ENCODE measurements at regions not wholly inside any gene's neighbourhood (a gene's known extent, or its start where the extent isn't known, plus 50 kb on each side); places are given as distances from the start of the nearest gene placed in this dataset.
"Not testable (repeated sequence)": the region's sequence is repeated elsewhere in the genome, so short reads cannot be mapped to it uniquely, and the experiment has no call there.

GRCh38 chr17:30605523-30605922, 128.3 kb downstream of the GOSR1 start:
- Histone ChIP-seq H3K27me3 (ENCODE audit: control insufficient read depth, extremely low read depth, insufficient read depth, low read length) (no peaks in the 10 kb centered on the region), H3K27ac (ENCODE audit: control insufficient read depth, insufficient read depth, low read length) (no peak overlapping the region), H3K4me2 (ENCODE audit: control insufficient read depth, extremely low read depth, insufficient read depth, low read depth, low read length) (no peak overlapping the region), H2AFZ (ENCODE audit: control insufficient read depth, low read length) (no peak overlapping the region), H3K4me1 (ENCODE audit: control insufficient read depth, extremely low read depth, insufficient read depth, low read length) (peaks cover 3% of the 10 kb centered on the region), H4K20me1 (ENCODE audit: control insufficient read depth, extremely low read depth, insufficient read depth, low read length) (no peaks in the 10 kb centered on the region), H3K36me3 (ENCODE audit: control insufficient read depth in 2 of 2, extremely low read depth in 1 of 2, insufficient read depth in 2 of 2, low read length in 2 of 2) (no peaks in the 10 kb centered on the region), H3K4me3 (ENCODE audit: control insufficient read depth in 2 of 3, extremely low read depth in 1 of 3, insufficient read depth in 2 of 3, low read depth in 1 of 3, low read length in 3 of 3) (no peak overlapping the region), H3K79me2 (ENCODE audit: control insufficient read depth, insufficient read depth, low read length) (peaks cover 39% of the 10 kb centered on the region), H3K9me3 (ENCODE audit: control insufficient read depth, low read depth, low read length) (no peaks in the 10 kb centered on the region), H3K9me1 (ENCODE audit: control insufficient read depth, extremely low read depth, insufficient read depth, low read length) (no peaks in the 10 kb centered on the region), H3K9ac (ENCODE audit: control insufficient read depth, extremely low read depth, insufficient read depth, low read length) (no peak overlapping the region)
- DNase-seq (ENCODE audit: low read depth, low spot score) (no peak), FAIRE-seq (no peak)
- TF ChIP-seq EZH2 (IDR thresholded peaks at IDR 0.05; ENCODE audit: low read length), result no peak
- TF ChIP-seq CTCF (optimal IDR thresholded peaks at IDR 0.05 in 1 of 3, IDR thresholded peaks at IDR 0.05 in 1 of 3, conservative IDR thresholded peaks at IDR 0.05 in 1 of 3; ENCODE audit: extremely low read depth in 1 of 3, insufficient read depth in 2 of 3, low read length in 3 of 3), result no peak
- dilution Hi-C loops (cut with MboI; ENCODE audit: extremely low pct_ligation_motif_present, low sequenced_read_pairs), result no loop called here

- DNase-seq (ENCODE audit: low read depth, low spot score) (no peak), FAIRE-seq (no peak)
- Histone ChIP-seq H3K27ac (ENCODE audit: control insufficient read depth, insufficient read depth, low read length) (no peak overlapping the region), H3K27me3 (ENCODE audit: control insufficient read depth, extremely low read depth, insufficient read depth, low read length) (no peaks in the 10 kb centered on the region), H3K4me1 (ENCODE audit: control insufficient read depth, extremely low read depth, insufficient read depth, low read length) (peaks cover 3% of the 10 kb centered on the region), H2AFZ (ENCODE audit: control insufficient read depth, low read length) (no peak overlapping the region), H4K20me1 (ENCODE audit: control insufficient read depth, extremely low read depth, insufficient read depth, low read length) (no peaks in the 10 kb centered on the region), H3K4me3 (ENCODE audit: control insufficient read depth in 2 of 3, extremely low read depth in 1 of 3, insufficient read depth in 2 of 3, low read depth in 1 of 3, low read length in 3 of 3) (no peak overlapping the region), H3K79me2 (ENCODE audit: control insufficient read depth, insufficient read depth, low read length) (peaks cover 39% of the 10 kb centered on the region), H3K9me3 (ENCODE audit: control insufficient read depth, low read depth, low read length) (no peaks in the 10 kb centered on the region), H3K9me1 (ENCODE audit: control insufficient read depth, extremely low read depth, insufficient read depth, low read length) (no peaks in the 10 kb centered on the region), H3K9ac (ENCODE audit: control insufficient read depth, extremely low read depth, insufficient read depth, low read length) (no peak overlapping the region), H3K4me2 (ENCODE audit: control insufficient read depth, extremely low read depth, insufficient read depth, low read depth, low read length) (no peak overlapping the region), H3K36me3 (ENCODE audit: control insufficient read depth in 2 of 2, extremely low read depth in 1 of 2, insufficient read depth in 2 of 2, low read length in 2 of 2) (no peaks in the 10 kb centered on the region)
- TF ChIP-seq CTCF (optimal IDR thresholded peaks at IDR 0.05 in 1 of 3, IDR thresholded peaks at IDR 0.05 in 1 of 3, conservative IDR thresholded peaks at IDR 0.05 in 1 of 3; ENCODE audit: extremely low read depth in 1 of 3, insufficient read depth in 2 of 3, low read length in 3 of 3), result no peak
- TF ChIP-seq EZH2 (IDR thresholded peaks at IDR 0.05; ENCODE audit: low read length), result no peak
- dilution Hi-C loops (cut with MboI; ENCODE audit: extremely low pct_ligation_motif_present, low sequenced_read_pairs), result no loop called here
These were observed 127.8 kb downstream of the GOSR1 start for GRCh38 chr17:30605027-30605426.

- Histone ChIP-seq H3K79me2 (ENCODE audit: control insufficient read depth, insufficient read depth, low read length) (peaks cover 39% of the 10 kb centered on the region), H3K4me2 (ENCODE audit: control insufficient read depth, extremely low read depth, insufficient read depth, low read depth, low read length) (peak overlapping the region; percentile 78), H3K9ac (ENCODE audit: control insufficient read depth, extremely low read depth, insufficient read depth, low read length) (peak overlapping the region; percentile 50)
- dilution Hi-C loops (cut with MboI; ENCODE audit: extremely low pct_ligation_motif_present, low sequenced_read_pairs); H3K9me3 ChIP-seq (ENCODE audit: control insufficient read depth, low read depth, low read length); H3K27ac ChIP-seq (ENCODE audit: control insufficient read depth, insufficient read depth, low read length); DNase-seq (ENCODE audit: low read depth, low spot score); H3K36me3 ChIP-seq (ENCODE audit: control insufficient read depth in 2 of 2, extremely low read depth in 1 of 2, insufficient read depth in 2 of 2, low read length in 2 of 2); H3K4me1 ChIP-seq (ENCODE audit: control insufficient read depth, extremely low read depth, insufficient read depth, low read length); H3K4me3 ChIP-seq (ENCODE audit: control insufficient read depth in 2 of 3, extremely low read depth in 1 of 3, insufficient read depth in 2 of 3, low read depth in 1 of 3, low read length in 3 of 3); FAIRE-seq; H2AFZ ChIP-seq (ENCODE audit: control insufficient read depth, low read length); H3K27me3 ChIP-seq (ENCODE audit: control insufficient read depth, extremely low read depth, insufficient read depth, low read length); H4K20me1 ChIP-seq (ENCODE audit: control insufficient read depth, extremely low read depth, insufficient read depth, low read length); H3K9me1 ChIP-seq (ENCODE audit: control insufficient read depth, extremely low read depth, insufficient read depth, low read length): not testable (repeated sequence)
These were observed 125.2 kb downstream of the GOSR1 start for GRCh38 chr17:30602396-30602795.

- FAIRE-seq; dilution Hi-C loops (cut with MboI; ENCODE audit: extremely low pct_ligation_motif_present, low sequenced_read_pairs); H3K36me3 ChIP-seq (ENCODE audit: control insufficient read depth in 2 of 2, extremely low read depth in 1 of 2, insufficient read depth in 2 of 2, low read length in 2 of 2); H3K9me1 ChIP-seq (ENCODE audit: control insufficient read depth, extremely low read depth, insufficient read depth, low read length); DNase-seq (ENCODE audit: low read depth, low spot score); H3K9me3 ChIP-seq (ENCODE audit: control insufficient read depth, low read depth, low read length); H3K4me1 ChIP-seq (ENCODE audit: control insufficient read depth, extremely low read depth, insufficient read depth, low read length); H4K20me1 ChIP-seq (ENCODE audit: control insufficient read depth, extremely low read depth, insufficient read depth, low read length); H3K27ac ChIP-seq (ENCODE audit: control insufficient read depth, insufficient read depth, low read length); H3K27me3 ChIP-seq (ENCODE audit: control insufficient read depth, extremely low read depth, insufficient read depth, low read length): not testable (repeated sequence)
- peak overlapping the region in 2 of 3 experiments; percentile 55 to 64 for H3K4me3 ChIP-seq (ENCODE audit: control insufficient read depth in 2 of 3, extremely low read depth in 1 of 3, insufficient read depth in 2 of 3, low read depth in 1 of 3, low read length in 3 of 3)
- H3K9ac ChIP-seq (ENCODE audit: control insufficient read depth, extremely low read depth, insufficient read depth, low read length), result peak overlapping the region; percentile 50
- H3K4me2 ChIP-seq (ENCODE audit: control insufficient read depth, extremely low read depth, insufficient read depth, low read depth, low read length), result peak overlapping the region; percentile 78
- peak overlapping the region; percentile 3 for H2AFZ ChIP-seq (ENCODE audit: control insufficient read depth, low read length)
- H3K79me2 ChIP-seq (ENCODE audit: control insufficient read depth, insufficient read depth, low read length), result peaks cover 36% of the 10 kb centered on the region
These were observed 124.8 kb downstream of the GOSR1 start for GRCh38 chr17:30601984-30602383.

Data from keratinocyte (primary cell).